ENCODE measurements at regions not wholly inside any gene's neighbourhood (a gene's known extent, or its start where the extent isn't known, plus 50 kb on each side); places are given as distances from the start of the nearest gene placed in this dataset.

- 55% methylated on average over 11 of the region's 11 CpGs for WGBS, 2 donors (ENCODE audit: low coverage in 1 of 2)
- DNase-seq: peak; percentile 35
- no peaks in the 10 kb centered on the region for H3K36me3 ChIP-seq
- H3K27me3 ChIP-seq: no peaks in the 10 kb centered on the region
- no peak overlapping the region for H3K4me3 ChIP-seq
- no peak for TF ChIP-seq POLR2AphosphoS5 (IDR thresholded peaks at IDR 0.05)
- TF ChIP-seq POLR2A (IDR thresholded peaks at IDR 0.05): no peak
- no peak for TF ChIP-seq EP300 (IDR thresholded peaks at IDR 0.05; ENCODE audit: low read depth)
- TF ChIP-seq, protein P1, sequence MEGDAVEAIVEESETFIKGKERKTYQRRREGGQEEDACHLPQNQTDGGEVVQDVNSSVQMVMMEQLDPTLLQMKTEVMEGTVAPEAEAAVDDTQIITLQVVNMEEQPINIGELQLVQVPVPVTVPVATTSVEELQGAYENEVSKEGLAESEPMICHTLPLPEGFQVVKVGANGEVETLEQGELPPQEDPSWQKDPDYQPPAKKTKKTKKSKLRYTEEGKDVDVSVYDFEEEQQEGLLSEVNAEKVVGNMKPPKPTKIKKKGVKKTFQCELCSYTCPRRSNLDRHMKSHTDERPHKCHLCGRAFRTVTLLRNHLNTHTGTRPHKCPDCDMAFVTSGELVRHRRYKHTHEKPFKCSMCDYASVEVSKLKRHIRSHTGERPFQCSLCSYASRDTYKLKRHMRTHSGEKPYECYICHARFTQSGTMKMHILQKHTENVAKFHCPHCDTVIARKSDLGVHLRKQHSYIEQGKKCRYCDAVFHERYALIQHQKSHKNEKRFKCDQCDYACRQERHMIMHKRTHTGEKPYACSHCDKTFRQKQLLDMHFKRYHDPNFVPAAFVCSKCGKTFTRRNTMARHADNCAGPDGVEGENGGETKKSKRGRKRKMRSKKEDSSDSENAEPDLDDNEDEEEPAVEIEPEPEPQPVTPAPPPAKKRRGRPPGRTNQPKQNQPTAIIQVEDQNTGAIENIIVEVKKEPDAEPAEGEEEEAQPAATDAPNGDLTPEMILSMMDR (IDR thresholded peaks at IDR 0.05): peak; percentile 59 to 86 (median 70)
- H3K4me1 ChIP-seq: no peaks in the 10 kb centered on the region
- H3K27ac ChIP-seq: no peak overlapping the region
- in situ Hi-C loops (cut with MboI; ENCODE audit: low pct_ligation_motif_present in 1 of 4, low pct_unique_long_range_greater_than_20kb in 1 of 4, low sequenced_read_pairs in 3 of 4): no loop called here
- intact Hi-C loops (cut with DNase I; ENCODE audit: low total_unique reads): no loop called here
- H3K9me3 ChIP-seq: no peaks in the 10 kb centered on the region
Measured at GRCh38 chr1:222095606-222096475, 354.0 kb upstream of the DUSP10 start.

DNA sequence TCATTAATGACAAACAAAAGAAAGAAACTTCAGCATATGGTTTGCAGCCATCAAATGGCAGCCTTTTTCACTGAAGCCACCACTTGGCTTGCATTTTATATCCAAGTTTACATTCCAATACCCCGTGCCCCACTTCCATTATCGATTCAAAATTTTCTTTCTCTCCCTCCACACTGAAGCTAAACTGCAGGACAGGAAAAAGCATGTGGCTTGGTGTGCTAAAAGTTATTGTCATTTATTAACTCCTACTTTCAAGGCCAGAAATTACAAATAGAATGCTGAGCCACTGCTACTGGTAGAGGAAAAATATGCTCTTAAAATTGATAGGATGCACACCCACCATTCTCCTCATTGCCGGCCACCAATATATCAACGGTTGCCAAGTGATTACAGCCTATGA lies 351.6 kb upstream of the DUSP10 start:
- Histone ChIP-seq H3K4me1 (no peaks in the 10 kb centered on the region), H3K9me3 (no peaks in the 10 kb centered on the region), H3K4me3 (no peak overlapping the region), H3K27me3 (no peaks in the 10 kb centered on the region), H3K36me3 (no peaks in the 10 kb centered on the region), H3K27ac (no peak overlapping the region)
- no peak for TF ChIP-seq POLR2AphosphoS5 (IDR thresholded peaks at IDR 0.05)
- no peak for TF ChIP-seq POLR2A (IDR thresholded peaks at IDR 0.05)
- in situ Hi-C loops (cut with MboI; ENCODE audit: low pct_ligation_motif_present in 1 of 4, low pct_unique_long_range_greater_than_20kb in 1 of 4, low sequenced_read_pairs in 3 of 4) (no loop called here), intact Hi-C loops (cut with DNase I; ENCODE audit: low total_unique reads) (no loop called here)
- whole genome bisulfite sequencing, 2 donors (ENCODE audit: low coverage in 1 of 2): 73 to 87% methylated on average over 2 to 4 of the region's 4 CpGs
- DNase-seq: no peak

DNA sequence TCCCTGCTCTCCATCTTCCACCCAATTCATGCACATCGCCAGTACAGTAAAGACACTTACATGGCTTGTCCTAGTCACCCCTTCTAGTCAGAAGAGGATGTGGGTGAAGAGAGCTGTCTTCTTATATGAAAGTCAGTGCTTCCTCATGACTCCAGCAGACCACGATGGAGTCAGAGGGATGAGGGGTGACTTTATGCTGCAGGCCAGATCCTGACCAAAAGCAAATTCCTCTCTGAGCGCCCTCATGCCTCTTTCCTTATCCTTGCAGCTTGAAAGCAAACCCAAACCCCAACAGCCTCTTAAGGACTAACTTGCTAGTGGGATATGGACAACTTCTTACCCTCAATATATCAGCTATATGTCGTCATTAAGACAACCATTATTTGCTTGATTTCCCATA lies 348.2 kb upstream of the DUSP10 start:
- WGBS, 2 donors (ENCODE audit: low coverage in 1 of 2): 80 to 100% methylated on average over 2 to 4 of the region's 4 CpGs
- TF ChIP-seq POLR2AphosphoS5 (IDR thresholded peaks at IDR 0.05): no peak
- no peak for TF ChIP-seq EP300 (IDR thresholded peaks at IDR 0.05; ENCODE audit: low read depth)
- TF ChIP-seq, protein P1 (IDR thresholded peaks at IDR 0.05): no peak
- no peak for TF ChIP-seq POLR2A (IDR thresholded peaks at IDR 0.05)
- DNase-seq: no peak
- H3K9me3 ChIP-seq: no peaks in the 10 kb centered on the region
- intact Hi-C loops (cut with DNase I; ENCODE audit: low total_unique reads): no loop called here
- H3K27ac ChIP-seq: no peak overlapping the region
- in situ Hi-C loops (cut with MboI; ENCODE audit: low pct_ligation_motif_present in 1 of 4, low pct_unique_long_range_greater_than_20kb in 1 of 4, low sequenced_read_pairs in 3 of 4): no loop called here
- H3K4me3 ChIP-seq: no peak overlapping the region
- no peaks in the 10 kb centered on the region for H3K4me1 ChIP-seq
- H3K36me3 ChIP-seq: no peaks in the 10 kb centered on the region
- H3K27me3 ChIP-seq: no peaks in the 10 kb centered on the region

GRCh38 chr1:222087221-222087920 lies 345.5 kb upstream of the DUSP10 start:
- H3K27ac ChIP-seq: peak overlapping the region in 1 of 4 donors; percentile 34
- no peaks in the 10 kb centered on the region for H3K4me1 ChIP-seq
- in situ Hi-C loops (cut with MboI; ENCODE audit: low pct_ligation_motif_present in 1 of 4, low pct_unique_long_range_greater_than_20kb in 1 of 4, low sequenced_read_pairs in 3 of 4): no loop called here
- no peak for DNase-seq
- H3K36me3 ChIP-seq: no peaks in the 10 kb centered on the region
- peaks cover 0 to 4% of the 10 kb centered on the region in 2 donors for H3K9me3 ChIP-seq
- 61 to 68% methylated on average over 4 to 9 of the region's 9 CpGs for WGBS, 2 donors (ENCODE audit: low coverage in 1 of 2)
- no peaks in the 10 kb centered on the region for H3K27me3 ChIP-seq
- intact Hi-C loops (cut with DNase I; ENCODE audit: low total_unique reads): no loop called here
- H3K4me3 ChIP-seq: no peak overlapping the region
- TF ChIP-seq POLR2A (IDR thresholded peaks at IDR 0.05): no peak
- no peak for TF ChIP-seq POLR2AphosphoS5 (IDR thresholded peaks at IDR 0.05)
- no peak for TF ChIP-seq EP300 (IDR thresholded peaks at IDR 0.05; ENCODE audit: low read depth)
- TF ChIP-seq, protein P1 (IDR thresholded peaks at IDR 0.05): no peak
